ENCODE measurements at regions not wholly inside any gene's neighbourhood (a gene's known extent, or its start where the extent isn't known, plus 50 kb on each side); places are given as distances from the start of the nearest gene placed in this dataset.

GRCh38 chr1:37197411-37197810, 163.1 kb upstream of the GRIK3 start:
- TF ChIP-seq EZH2phosphoT487 (IDR thresholded peaks at IDR 0.05; ENCODE audit: unreplicated experiment) (no peak), CTCF (conservative IDR thresholded peaks at IDR 0.05; ENCODE audit: low read depth in 2 of 2) (no peak), EZH2 (IDR thresholded peaks at IDR 0.05; ENCODE audit: low read depth, unreplicated experiment) (no peak), POLR2AphosphoS5 (IDR thresholded peaks at IDR 0.05; ENCODE audit: low read depth) (no peak), ZNF331 (CRISPR knock-in tag; IDR thresholded peaks at IDR 0.05; ENCODE audit: low read depth) (no peak), STAT1 (IDR thresholded peaks at IDR 0.05; ENCODE audit: unreplicated experiment) (no peak)
